SU-DHL-6 (cell line): ENCODE measurements at regions not wholly inside any gene's neighbourhood (a gene's known extent, or its start where the extent isn't known, plus 50 kb on each side); places are given as distances from the start of the nearest gene placed in this dataset.

ENCODE experiments used
- H2AFZ ChIP-seq: fragments of 200-600 bp; sonication (generic); 2 replicates; pipeline ENCODE4 v1.6.1; 2014; ENCODE audit warnings: low read depth, mild to moderate bottlenecking, moderate library complexity, mixed read lengths, antibody characterized with exemption, low read length; ENCODE audit not compliant: severe bottlenecking
- H3F3A ChIP-seq: fragments of 200-600 bp; shearing (Covaris generic); 2 replicates; pipeline ENCODE4 v1.6.0; 2016; ENCODE audit warnings: antibody characterized with exemption, mild to moderate bottlenecking; ENCODE audit not compliant: insufficient read depth
- H3K27ac ChIP-seq: fragments of 200-600 bp; sonication (generic); 2 replicates; pipeline ENCODE4 v1.5.1; 2016; ENCODE audit warnings: low read depth, mild to moderate bottlenecking, low read length, moderate library complexity, mixed read lengths
- H3K27me3 ChIP-seq: fragments of 200-600 bp; sonication (generic), shearing (Covaris generic); 2 replicates; pipeline ENCODE4 v1.6.0; 2014; ENCODE audit warnings: mild to moderate bottlenecking, low read length
- H3K36me3 ChIP-seq: fragments of 200-600 bp; sonication (generic); 2 replicates; pipeline ENCODE4 v1.6.1; 2014; ENCODE audit warnings: mild to moderate bottlenecking, low read length, mixed read lengths
- H3K4me2 ChIP-seq: fragments of 300-600, 200-600 bp; shearing (Covaris generic), sonication (generic); 2 replicates; pipeline ENCODE4 v1.6.0; 2014; ENCODE audit warnings: low read length, low read depth, mild to moderate bottlenecking; ENCODE audit not compliant: poor library complexity, severe bottlenecking
- H3K4me3 ChIP-seq: fragments of 200-600 bp; sonication (generic); 2 replicates; pipeline ENCODE4 v1.5.1; 2014; ENCODE audit warnings: antibody characterized with exemption, low read length, mild to moderate bottlenecking, mixed read lengths; ENCODE audit not compliant: insufficient read depth, poor library complexity, severe bottlenecking
- H3K79me2 ChIP-seq: fragments of 200-600 bp; sonication (generic); 2 replicates; pipeline ENCODE4 v1.6.1; 2014; ENCODE audit warnings: mild to moderate bottlenecking, low read length, moderate library complexity; ENCODE audit not compliant: insufficient read depth
- H3K9ac ChIP-seq: fragments of 200-600 bp; sonication (generic); 2 replicates; pipeline ENCODE4 v1.7.0; 2014; ENCODE audit warnings: mild to moderate bottlenecking, low read length
- H3K9me2 ChIP-seq: fragments of 200-600 bp; sonication (generic); replicated peaks from 2 replicates; pipeline ENCODE4 v1.6.1; 2014; ENCODE audit warnings: low read length; ENCODE audit not compliant: insufficient read depth
- H3K9me3 ChIP-seq: fragments of 200-600 bp; sonication (generic); 2 replicates; pipeline ENCODE4 v1.6.1; 2014; ENCODE audit warnings: low read length, mixed read lengths; ENCODE audit not compliant: insufficient read depth
- H4K20me1 ChIP-seq: fragments of 200-600 bp; sonication (generic); 2 replicates; pipeline ENCODE4 v1.6.1; 2014; ENCODE audit warnings: low read depth, mild to moderate bottlenecking, antibody characterized with exemption, low read length, moderate library complexity, mixed read lengths
- EZH2phosphoT487 ChIP-seq: fragments of 200-600 bp; sonication (generic), shearing (Covaris generic); conservative IDR thresholded peaks from 2 replicates; pipeline ENCODE4 v1.6.1; 2018; ENCODE audit warnings: mild to moderate bottlenecking, antibody characterized with exemption, low read length, moderate library complexity, mixed read lengths
- TF ChIP-seq, protein P1 (sequence below): fragments of 200-600 bp; sonication (generic); IDR thresholded peaks from one replicate; pipeline ENCODE4 v1.5.1; 2017; ENCODE audit warnings: antibody characterized with exemption, mild to moderate bottlenecking, low read length, moderate library complexity; ENCODE audit not compliant: insufficient read depth, poor library complexity, severe bottlenecking

DNA sequence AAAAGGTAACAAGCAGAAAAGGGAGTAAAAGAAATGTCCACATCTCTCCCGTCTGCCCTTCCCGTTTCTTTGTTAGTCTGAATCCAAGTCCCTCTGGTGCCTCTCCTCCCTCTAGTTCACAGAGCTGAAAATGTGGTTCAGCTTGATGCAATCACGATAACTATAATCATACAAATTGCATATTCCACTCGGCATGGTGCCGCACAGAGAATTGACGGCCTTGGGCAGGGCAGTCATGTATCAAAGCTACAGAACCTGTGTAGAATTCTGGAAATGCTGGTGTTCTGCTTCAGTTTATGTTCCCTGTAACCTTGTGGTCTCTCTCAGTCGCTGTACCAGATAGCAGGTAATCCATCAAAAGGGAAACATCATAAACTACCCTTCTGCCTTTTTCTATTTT lies 562.9 kb upstream of the CBLB start:
- no peak for TF ChIP-seq EZH2phosphoT487
- TF ChIP-seq, protein P1, sequence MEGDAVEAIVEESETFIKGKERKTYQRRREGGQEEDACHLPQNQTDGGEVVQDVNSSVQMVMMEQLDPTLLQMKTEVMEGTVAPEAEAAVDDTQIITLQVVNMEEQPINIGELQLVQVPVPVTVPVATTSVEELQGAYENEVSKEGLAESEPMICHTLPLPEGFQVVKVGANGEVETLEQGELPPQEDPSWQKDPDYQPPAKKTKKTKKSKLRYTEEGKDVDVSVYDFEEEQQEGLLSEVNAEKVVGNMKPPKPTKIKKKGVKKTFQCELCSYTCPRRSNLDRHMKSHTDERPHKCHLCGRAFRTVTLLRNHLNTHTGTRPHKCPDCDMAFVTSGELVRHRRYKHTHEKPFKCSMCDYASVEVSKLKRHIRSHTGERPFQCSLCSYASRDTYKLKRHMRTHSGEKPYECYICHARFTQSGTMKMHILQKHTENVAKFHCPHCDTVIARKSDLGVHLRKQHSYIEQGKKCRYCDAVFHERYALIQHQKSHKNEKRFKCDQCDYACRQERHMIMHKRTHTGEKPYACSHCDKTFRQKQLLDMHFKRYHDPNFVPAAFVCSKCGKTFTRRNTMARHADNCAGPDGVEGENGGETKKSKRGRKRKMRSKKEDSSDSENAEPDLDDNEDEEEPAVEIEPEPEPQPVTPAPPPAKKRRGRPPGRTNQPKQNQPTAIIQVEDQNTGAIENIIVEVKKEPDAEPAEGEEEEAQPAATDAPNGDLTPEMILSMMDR = no peak
- H3F3A ChIP-seq = no peaks in the 10 kb centered on the region
- no peak overlapping the region for H3K9ac ChIP-seq
- no peaks in the 10 kb centered on the region for H3K27me3 ChIP-seq
- no peak overlapping the region for H3K4me3 ChIP-seq
- no peaks in the 10 kb centered on the region for H3K9me2 ChIP-seq
- no peak overlapping the region for H3K27ac ChIP-seq
- no peaks in the 10 kb centered on the region for H3K9me3 ChIP-seq
- no peaks in the 10 kb centered on the region for H4K20me1 ChIP-seq
- no peak overlapping the region for H3K4me2 ChIP-seq
- no peaks in the 10 kb centered on the region for H3K79me2 ChIP-seq
- no peak overlapping the region for H2AFZ ChIP-seq
- H3K36me3 ChIP-seq = no peaks in the 10 kb centered on the region

DNA sequence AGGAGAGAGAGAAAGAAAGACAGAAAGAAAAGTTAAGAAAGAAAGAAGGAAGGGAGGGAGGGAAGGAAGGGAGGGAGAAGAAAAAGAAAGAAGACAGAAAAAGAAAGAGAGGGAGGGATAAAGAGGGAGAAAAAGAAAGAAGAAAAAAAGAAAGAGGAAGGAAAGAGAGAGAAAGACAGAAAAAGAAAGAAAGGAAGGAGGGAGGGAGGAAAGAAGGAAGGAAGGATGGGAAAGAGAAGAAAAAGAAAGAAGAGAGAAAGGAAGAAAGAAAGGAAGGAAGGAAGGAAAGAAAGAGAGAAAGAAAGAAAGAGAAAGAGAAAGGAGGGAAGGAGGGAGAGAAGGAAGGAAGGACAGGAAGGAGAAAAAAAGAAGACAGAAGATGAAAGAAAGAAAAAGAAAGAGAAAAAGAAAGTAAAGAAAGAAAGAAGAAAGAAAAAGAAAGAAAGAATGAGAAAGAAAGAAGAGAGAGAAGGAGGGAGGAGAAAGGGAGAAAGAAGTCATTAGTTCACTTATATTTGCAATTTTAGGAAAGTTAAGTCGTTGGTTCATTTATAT lies 567.2 kb upstream of the CBLB start:
- no peaks in the 10 kb centered on the region for H3K27me3 ChIP-seq
- H3K27ac ChIP-seq = no peak overlapping the region
- H3K9me3 ChIP-seq = no peaks in the 10 kb centered on the region
- H3K9me2 ChIP-seq = no peaks in the 10 kb centered on the region
- H2AFZ ChIP-seq = no peak overlapping the region
- no peak overlapping the region for H3K4me3 ChIP-seq
- H4K20me1 ChIP-seq = no peaks in the 10 kb centered on the region
- no peaks in the 10 kb centered on the region for H3K79me2 ChIP-seq
- TF ChIP-seq, protein P1 = no peak
- no peak for TF ChIP-seq EZH2phosphoT487
- no peaks in the 10 kb centered on the region for H3K36me3 ChIP-seq
- H3K4me2 ChIP-seq = no peak overlapping the region
- no peak overlapping the region for H3K9ac ChIP-seq
- H3F3A ChIP-seq = no peaks in the 10 kb centered on the region

DNA sequence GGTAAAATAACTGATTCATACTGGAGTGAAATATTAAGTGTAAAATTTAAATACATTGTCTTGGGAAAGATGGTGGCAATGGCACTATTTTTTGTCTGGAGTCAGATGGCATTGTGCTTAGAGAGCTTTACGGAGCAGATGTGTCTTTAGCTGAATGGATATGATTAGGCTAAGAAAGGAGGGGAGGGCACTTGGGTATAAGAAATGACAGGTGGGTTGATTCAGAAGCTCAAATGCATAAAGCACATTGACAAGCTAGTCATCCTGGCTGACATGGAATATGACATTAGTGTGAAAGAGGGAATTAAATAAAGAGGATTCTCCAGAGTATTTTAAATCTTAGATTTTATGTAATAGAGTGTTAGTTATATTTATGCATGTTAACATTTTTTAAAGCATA lies 570.1 kb upstream of the CBLB start:
- no peaks in the 10 kb centered on the region for H3K9me2 ChIP-seq
- no peak overlapping the region for H3K4me2 ChIP-seq
- H3K27me3 ChIP-seq = no peaks in the 10 kb centered on the region
- no peaks in the 10 kb centered on the region for H3K9me3 ChIP-seq
- H4K20me1 ChIP-seq = no peaks in the 10 kb centered on the region
- H3K9ac ChIP-seq = no peak overlapping the region
- TF ChIP-seq, protein P1 = no peak
- TF ChIP-seq EZH2phosphoT487 = no peak
- no peak overlapping the region for H2AFZ ChIP-seq
- no peaks in the 10 kb centered on the region for H3K79me2 ChIP-seq
- no peak overlapping the region for H3K4me3 ChIP-seq
- H3K36me3 ChIP-seq = no peaks in the 10 kb centered on the region
- H3K27ac ChIP-seq = no peak overlapping the region
- H3F3A ChIP-seq = no peaks in the 10 kb centered on the region
